ENCODE measurements at regions not wholly inside any gene's neighbourhood (a gene's known extent, or its start where the extent isn't known, plus 50 kb on each side); places are given as distances from the start of the nearest gene placed in this dataset.

DNA sequence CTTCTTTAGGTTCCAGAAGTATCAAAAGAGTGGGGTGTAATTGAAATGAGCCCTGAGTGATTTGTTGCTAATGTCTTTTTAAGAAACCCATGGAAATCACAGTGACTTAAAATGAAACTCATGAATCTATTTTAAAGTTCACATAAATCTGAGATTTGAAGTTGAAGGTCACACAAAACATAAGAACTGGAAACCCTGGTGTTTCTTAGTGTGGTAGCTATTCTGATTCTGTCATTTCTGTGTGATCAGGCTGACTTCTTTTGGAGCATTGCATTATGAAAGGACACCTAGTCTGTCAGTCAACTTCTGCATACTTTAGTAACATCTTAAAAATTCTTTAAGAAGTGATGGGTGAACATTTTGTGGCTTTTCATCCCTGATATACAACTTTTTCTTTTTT is 448.8 kb downstream of the TLE4 start:
- TF ChIP-seq, protein P1, sequence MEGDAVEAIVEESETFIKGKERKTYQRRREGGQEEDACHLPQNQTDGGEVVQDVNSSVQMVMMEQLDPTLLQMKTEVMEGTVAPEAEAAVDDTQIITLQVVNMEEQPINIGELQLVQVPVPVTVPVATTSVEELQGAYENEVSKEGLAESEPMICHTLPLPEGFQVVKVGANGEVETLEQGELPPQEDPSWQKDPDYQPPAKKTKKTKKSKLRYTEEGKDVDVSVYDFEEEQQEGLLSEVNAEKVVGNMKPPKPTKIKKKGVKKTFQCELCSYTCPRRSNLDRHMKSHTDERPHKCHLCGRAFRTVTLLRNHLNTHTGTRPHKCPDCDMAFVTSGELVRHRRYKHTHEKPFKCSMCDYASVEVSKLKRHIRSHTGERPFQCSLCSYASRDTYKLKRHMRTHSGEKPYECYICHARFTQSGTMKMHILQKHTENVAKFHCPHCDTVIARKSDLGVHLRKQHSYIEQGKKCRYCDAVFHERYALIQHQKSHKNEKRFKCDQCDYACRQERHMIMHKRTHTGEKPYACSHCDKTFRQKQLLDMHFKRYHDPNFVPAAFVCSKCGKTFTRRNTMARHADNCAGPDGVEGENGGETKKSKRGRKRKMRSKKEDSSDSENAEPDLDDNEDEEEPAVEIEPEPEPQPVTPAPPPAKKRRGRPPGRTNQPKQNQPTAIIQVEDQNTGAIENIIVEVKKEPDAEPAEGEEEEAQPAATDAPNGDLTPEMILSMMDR (optimal IDR thresholded peaks at IDR 0.05 in 1 of 3, IDR thresholded peaks at IDR 0.05 in 1 of 3, conservative IDR thresholded peaks at IDR 0.05 in 1 of 3; ENCODE audit: extremely low read depth in 1 of 3, insufficient read depth in 2 of 3, low read length in 3 of 3) = no peak
- TF ChIP-seq EZH2 (IDR thresholded peaks at IDR 0.05; ENCODE audit: low read length) = no peak
